Panc1 (cell line): ENCODE measurements at regions not wholly inside any gene's neighbourhood (a gene's known extent, or its start where the extent isn't known, plus 50 kb on each side); places are given as distances from the start of the nearest gene placed in this dataset.
"Not testable (repeated sequence)": the region's sequence is repeated elsewhere in the genome, so short reads cannot be mapped to it uniquely, and the experiment has no call there.

Experiments
- ATAC-seq: fragments of 200-7000 bp; cut with Tn5 transposase; 2 replicates; pipeline ENCODE4 v1.9.1; 2020; ENCODE audit warnings: mild to moderate bottlenecking, moderate library complexity
- BruUV-seq: library from RNA; stranded (reverse); fragments of 400-500 nt; replicated peaks from 2 replicates; lab custom pipeline; 2021; lab: Mats Ljungman, UMichigan
- CTCF ChIA-PET: fragments of 300-600 bp; sonication (Branson Sonifier 250); formaldehyde crosslinking; loops from one replicate; lab custom pipeline; 2022; ENCODE audit warnings: antibody characterized with exemption; lab: Charles Lee
- POLR2A ChIA-PET: fragments of 300-600 bp; sonication (Branson Sonifier 250); formaldehyde crosslinking; loops from one replicate; lab custom pipeline; 2022; ENCODE audit warnings: antibody characterized with exemption; lab: Charles Lee
- DNase-seq: peaks from one replicate; pipeline ENCODE4 v3.0.0-alpha.2; 2010; ENCODE audit warnings: low read depth, low spot score
- H3K27ac ChIP-seq: 2 replicates; pipeline ENCODE4 v1.5.1; 2011; ENCODE audit warnings: mild to moderate bottlenecking, low read length, inconsistent platforms
- H3K27me3 ChIP-seq: fragments of 200-500 bp; sonication (Bioruptor generic); 2 replicates; pipeline ENCODE4 v1.6.0; 2014; ENCODE audit warnings: low read length, inconsistent platforms; ENCODE audit not compliant: control insufficient read depth, insufficient read depth
- H3K36me3 ChIP-seq: fragments of 200-500 bp; sonication (Bioruptor generic); 2 replicates; pipeline ENCODE4 v1.5.1; 2014; ENCODE audit warnings: inconsistent platforms, mild to moderate bottlenecking, low read length, moderate library complexity; ENCODE audit not compliant: control insufficient read depth, insufficient read depth
- H3K4me1 ChIP-seq: 2 replicates; pipeline ENCODE4 v1.5.1; 2011; ENCODE audit warnings: inconsistent platforms, mild to moderate bottlenecking, low read length, moderate library complexity; ENCODE audit not compliant: control insufficient read depth, insufficient read depth
- H3K4me3 ChIP-seq, 2 experiments: 2 replicates each; pipeline ENCODE4 v1.5.1; 2011 to 2012; ENCODE audit warnings: low read depth in 2 of 2, low read length in 2 of 2, mild to moderate bottlenecking in 2 of 2, inconsistent platforms in 1 of 2, moderate library complexity in 1 of 2
- H3K9me3 ChIP-seq: fragments of 200-500 bp; sonication (Bioruptor generic); 2 replicates; pipeline ENCODE4 v1.5.1; 2014; ENCODE audit warnings: low read depth, mild to moderate bottlenecking, inconsistent platforms, low read length, moderate library complexity; ENCODE audit not compliant: control insufficient read depth, insufficient read depth
- CTCF ChIP-seq: fragments of 450-650 bp; IDR thresholded peaks from 2 replicates; pipeline ENCODE4 v1.5.1; 2017; ENCODE audit warnings: mild to moderate bottlenecking
- POLR2AphosphoS5 ChIP-seq: IDR thresholded peaks from 2 replicates; pipeline ENCODE4 v1.6.1; 2012; ENCODE audit warnings: mild to moderate bottlenecking, low read depth, low read length, moderate library complexity
- REST ChIP-seq, 2 experiments: IDR thresholded peaks; 2 replicates each; pipeline ENCODE4 v1.6.1; 2011 to 2012; ENCODE audit warnings: low read depth in 2 of 2, control low read depth in 1 of 2, low read length in 1 of 2, mild to moderate bottlenecking in 1 of 2, moderate library complexity in 1 of 2; ENCODE audit not compliant: insufficient read depth in 1 of 2
- SIN3A ChIP-seq: IDR thresholded peaks from 2 replicates; pipeline ENCODE4 v1.6.1; 2012; ENCODE audit warnings: low read depth, mild to moderate bottlenecking, low read length, moderate library complexity, borderline replicate concordance; ENCODE audit not compliant: insufficient read depth
- TCF7L2 ChIP-seq: IDR thresholded peaks from 2 replicates; pipeline ENCODE4 v1.6.1; 2011; ENCODE audit warnings: mild to moderate bottlenecking, low read depth, low read length, inconsistent platforms
- in situ Hi-C: cut with HindIII; loops from 2 replicates; pipeline ENCODE4 v1.10.0; 2016; ENCODE audit warnings: low sequenced_read_pairs, low pct_unique_long_range_greater_than_20kb
- intact Hi-C: fragments of 100-400 bp; cut with micrococcal nuclease; formaldehyde crosslinking; loops from one replicate; pipeline ENCODE4 v1.10.0; 2022; ENCODE audit not compliant: unreplicated experiment

- H3K27me3 ChIP-seq = no peaks in the 10 kb centered on the region
- BruUV-seq = no TSS peak
- intact Hi-C loops = no loop called here
- ChIA-PET POLR2A (no interaction called here), CTCF (no interaction called here)
- no peak for DNase-seq
- H3K36me3 ChIP-seq = no peaks in the 10 kb centered on the region
- H3K9me3 ChIP-seq = no peaks in the 10 kb centered on the region
- no peak overlapping the region for H3K27ac ChIP-seq
- in situ Hi-C loops = no loop called here
- no peaks in the 10 kb centered on the region for H3K4me1 ChIP-seq
- no peak overlapping the region for H3K4me3 ChIP-seq
- TF ChIP-seq REST (IDR thresholded peaks at IDR 0.05; ENCODE audit: insufficient read depth in 1 of 2, low read depth in 2 of 2, low read length in 1 of 2) = no peak
- TF ChIP-seq POLR2AphosphoS5 = no peak
- no peak for TF ChIP-seq CTCF
- TF ChIP-seq TCF7L2 = no peak
- no peak for TF ChIP-seq SIN3A
- no peak for ATAC-seq
Measured at GRCh38 chr2:18268400-18268799, 292.1 kb downstream of the RDH14 start.

GRCh38 chr2:18267501-18267900, 293.0 kb downstream of the RDH14 start:
- DNase-seq (no peak), ATAC-seq (no peak)
- in situ Hi-C loops (no loop called here), intact Hi-C loops (no loop called here)
- ChIA-PET POLR2A (no interaction called here), CTCF (no interaction called here)
- no peaks in the 10 kb centered on the region for H3K36me3 ChIP-seq
- H3K4me3 ChIP-seq = no peak overlapping the region
- H3K27ac ChIP-seq = no peak overlapping the region
- H3K27me3 ChIP-seq = no peaks in the 10 kb centered on the region
- no peaks in the 10 kb centered on the region for H3K4me1 ChIP-seq
- H3K9me3 ChIP-seq = no peaks in the 10 kb centered on the region
- no TSS peak for BruUV-seq
- TF ChIP-seq POLR2AphosphoS5 (no peak), TCF7L2 (no peak), REST (IDR thresholded peaks at IDR 0.05; ENCODE audit: insufficient read depth in 1 of 2, low read depth in 2 of 2, low read length in 1 of 2) (no peak), CTCF (no peak), SIN3A (no peak)

GRCh38 chr2:18266699-18267098, 293.8 kb downstream of the RDH14 start:
- CTCF ChIA-PET, H3K27ac ChIP-seq, H3K27me3 ChIP-seq, BruUV-seq, H3K9me3 ChIP-seq, ATAC-seq, in situ Hi-C loops, POLR2A ChIA-PET, H3K4me1 ChIP-seq, H3K4me3 ChIP-seq, intact Hi-C loops, DNase-seq, H3K36me3 ChIP-seq: not testable (repeated sequence)
